ENCODE measurements at regions not wholly inside any gene's neighbourhood (a gene's known extent, or its start where the extent isn't known, plus 50 kb on each side); places are given as distances from the start of the nearest gene placed in this dataset.

- H4K20me1 ChIP-seq (ENCODE audit: low read depth) = no peaks in the 10 kb centered on the region
- Mint-ChIP-seq H3K9me3 (no peaks in the 10 kb centered on the region), H3K27me3 (ENCODE audit: insufficient read depth, low read depth) (peaks cover 3% of the 10 kb centered on the region), H3K36me3 (no peaks in the 10 kb centered on the region), H3K27ac (peak overlapping the region; percentile 2), H3K4me3 (no peak overlapping the region), H3K4me1 (peaks cover 28% of the 10 kb centered on the region)
- H2AFZ ChIP-seq (replicated peaks) = no peak overlapping the region
- peaks cover 8% of the 10 kb centered on the region for H3K4me1 ChIP-seq
- no peaks in the 10 kb centered on the region for H3K36me3 ChIP-seq
- H3K4me2 ChIP-seq = no peak overlapping the region
- no peaks in the 10 kb centered on the region for H3K27me3 ChIP-seq
- H3K27ac ChIP-seq = no peak overlapping the region
- H3F3A ChIP-seq (ENCODE audit: low read depth) = no peaks in the 10 kb centered on the region
- no peak for DNase-seq (ENCODE audit: low spot score)
- no peaks in the 10 kb centered on the region for H3K9me3 ChIP-seq (ENCODE audit: low read depth)
- no peak overlapping the region for H3K9ac ChIP-seq
- TF ChIP-seq EZH2phosphoT487 (IDR thresholded peaks at IDR 0.05) = no peak
- TF ChIP-seq EZH2 (IDR thresholded peaks at IDR 0.05) = no peak
- no peak for TF ChIP-seq CTCF (IDR thresholded peaks at IDR 0.05)
- no peak overlapping the region for H3K4me3 ChIP-seq
- no peaks in the 10 kb centered on the region for H3K79me2 ChIP-seq (ENCODE audit: low read depth)
Observed at GRCh38 chr11:95520369-95521132, 269.0 kb downstream of the FAM76B start.

- no peak overlapping the region for H3K27ac Mint-ChIP-seq
- H3K27me3 Mint-ChIP-seq (ENCODE audit: insufficient read depth, low read depth) = peaks cover 3% of the 10 kb centered on the region
- Histone ChIP-seq H3F3A (ENCODE audit: low read depth) (no peaks in the 10 kb centered on the region), H3K4me1 (peaks cover 13% of the 10 kb centered on the region), H3K27me3 (no peaks in the 10 kb centered on the region), H3K36me3 (no peaks in the 10 kb centered on the region), H3K27ac (no peak overlapping the region), H3K9ac (no peak overlapping the region), H3K9me3 (ENCODE audit: low read depth) (no peaks in the 10 kb centered on the region), H4K20me1 (ENCODE audit: low read depth) (no peaks in the 10 kb centered on the region), H3K4me2 (no peak overlapping the region), H2AFZ (replicated peaks) (no peak overlapping the region), H3K79me2 (ENCODE audit: low read depth) (no peaks in the 10 kb centered on the region), H3K4me3 (no peak overlapping the region)
- peaks cover 29% of the 10 kb centered on the region for H3K4me1 Mint-ChIP-seq
- no peaks in the 10 kb centered on the region for H3K36me3 Mint-ChIP-seq
- TF ChIP-seq EZH2phosphoT487 (IDR thresholded peaks at IDR 0.05) = no peak
- no peak for TF ChIP-seq CTCF (IDR thresholded peaks at IDR 0.05)
- no peak for TF ChIP-seq EZH2 (IDR thresholded peaks at IDR 0.05)
- DNase-seq (ENCODE audit: low spot score) = no peak
- H3K9me3 Mint-ChIP-seq = no peaks in the 10 kb centered on the region
- H3K4me3 Mint-ChIP-seq = no peak overlapping the region
Observed at GRCh38 chr11:95519912-95520311, 269.7 kb downstream of the FAM76B start.

DNA sequence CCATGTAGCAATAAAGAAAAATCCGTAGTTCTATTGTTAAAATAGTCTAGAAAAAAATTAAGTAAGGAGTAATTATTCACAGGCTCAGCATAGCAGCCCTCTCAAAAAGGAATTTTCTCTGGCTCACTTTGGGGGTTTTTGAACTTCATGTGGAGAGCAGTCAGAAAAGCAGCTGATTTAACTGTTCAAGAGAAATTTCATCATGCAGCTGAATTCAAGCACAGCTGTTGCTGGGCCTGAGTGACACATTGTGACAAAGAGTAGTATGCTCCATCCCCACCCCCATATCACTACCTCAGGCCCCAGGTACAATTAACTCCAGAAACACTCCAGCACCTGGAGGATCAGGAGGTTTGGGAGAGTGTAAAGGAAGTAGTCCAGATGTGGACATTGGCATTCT, 272.1 kb downstream of the FAM76B start:
- H3K36me3 Mint-ChIP-seq = no peaks in the 10 kb centered on the region
- Histone ChIP-seq H4K20me1 (ENCODE audit: low read depth) (no peaks in the 10 kb centered on the region), H3K79me2 (ENCODE audit: low read depth) (no peaks in the 10 kb centered on the region), H3F3A (ENCODE audit: low read depth) (no peaks in the 10 kb centered on the region), H3K9me3 (ENCODE audit: low read depth) (no peaks in the 10 kb centered on the region), H2AFZ (replicated peaks) (no peak overlapping the region), H3K4me3 (no peak overlapping the region), H3K4me2 (no peak overlapping the region), H3K9ac (no peak overlapping the region), H3K36me3 (no peaks in the 10 kb centered on the region), H3K27ac (no peak overlapping the region), H3K4me1 (peaks cover 17% of the 10 kb centered on the region), H3K27me3 (no peaks in the 10 kb centered on the region)
- no peak overlapping the region for H3K27ac Mint-ChIP-seq
- TF ChIP-seq EZH2phosphoT487 (IDR thresholded peaks at IDR 0.05) (no peak), CTCF (IDR thresholded peaks at IDR 0.05) (no peak), EZH2 (IDR thresholded peaks at IDR 0.05) (no peak)
- peaks cover 4% of the 10 kb centered on the region for H3K27me3 Mint-ChIP-seq (ENCODE audit: insufficient read depth, low read depth)
- no peaks in the 10 kb centered on the region for H3K9me3 Mint-ChIP-seq
- H3K4me1 Mint-ChIP-seq = peaks cover 28% of the 10 kb centered on the region
- no peak overlapping the region for H3K4me3 Mint-ChIP-seq
- DNase-seq (ENCODE audit: low spot score) = no peak
